AG04449 (cell line): ENCODE measurements at regions not wholly inside any gene's neighbourhood (a gene's known extent, or its start where the extent isn't known, plus 50 kb on each side); places are given as distances from the start of the nearest gene placed in this dataset.

ENCODE experiments used
- CTCF ChIA-PET: fragments of 350-600 bp; formaldehyde crosslinking; extraction: SDS; loops from one replicate; lab custom pipeline; 2021; ENCODE audit warnings: antibody characterized with exemption; lab: Yijun Ruan, JAX
- POLR2A ChIA-PET: fragments of 400-600, 350-600 bp; formaldehyde crosslinking; extraction: SDS; loops from one replicate; lab custom pipeline; 2020; ENCODE audit warnings: antibody characterized with exemption, inconsistent platforms; lab: Yijun Ruan, JAX
- DNase-seq: peaks from one replicate; pipeline ENCODE4 v3.0.0-alpha.2; 2010; ENCODE audit warnings: low read depth, low spot score
- H3K4me3 ChIP-seq: 2 replicates; pipeline ENCODE4 v1.5.1; 2011; ENCODE audit warnings: low read depth, mild to moderate bottlenecking, control low read depth, low read length
- TF ChIP-seq, protein P1 (sequence below): IDR thresholded peaks from one replicate; pipeline ENCODE4 v1.5.1; 2011; ENCODE audit warnings: mild to moderate bottlenecking, moderate library complexity, low read length, control low read depth, inconsistent platforms; ENCODE audit not compliant: insufficient read depth; ENCODE audit errors: missing control alignments

DNA sequence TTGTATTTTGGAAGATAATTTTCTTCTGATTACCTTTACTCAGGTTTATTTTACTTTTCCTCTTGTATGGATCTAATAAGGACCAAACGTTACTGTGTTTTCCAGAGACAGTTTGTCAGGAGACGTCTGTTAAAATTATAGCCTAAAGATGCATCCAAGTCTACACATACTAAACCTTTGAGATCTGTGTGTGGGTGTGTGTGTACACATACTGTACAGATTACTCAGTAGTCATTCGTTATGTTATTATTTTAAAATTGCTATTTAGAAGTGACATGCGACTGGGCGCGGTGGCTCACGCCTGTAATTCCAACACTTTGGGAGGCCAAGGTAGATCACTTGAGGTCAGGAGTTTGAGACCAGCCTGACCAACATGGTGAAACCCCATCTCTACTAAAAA is 51.6 kb upstream of the CNTLN start:
- TF ChIP-seq, protein P1, sequence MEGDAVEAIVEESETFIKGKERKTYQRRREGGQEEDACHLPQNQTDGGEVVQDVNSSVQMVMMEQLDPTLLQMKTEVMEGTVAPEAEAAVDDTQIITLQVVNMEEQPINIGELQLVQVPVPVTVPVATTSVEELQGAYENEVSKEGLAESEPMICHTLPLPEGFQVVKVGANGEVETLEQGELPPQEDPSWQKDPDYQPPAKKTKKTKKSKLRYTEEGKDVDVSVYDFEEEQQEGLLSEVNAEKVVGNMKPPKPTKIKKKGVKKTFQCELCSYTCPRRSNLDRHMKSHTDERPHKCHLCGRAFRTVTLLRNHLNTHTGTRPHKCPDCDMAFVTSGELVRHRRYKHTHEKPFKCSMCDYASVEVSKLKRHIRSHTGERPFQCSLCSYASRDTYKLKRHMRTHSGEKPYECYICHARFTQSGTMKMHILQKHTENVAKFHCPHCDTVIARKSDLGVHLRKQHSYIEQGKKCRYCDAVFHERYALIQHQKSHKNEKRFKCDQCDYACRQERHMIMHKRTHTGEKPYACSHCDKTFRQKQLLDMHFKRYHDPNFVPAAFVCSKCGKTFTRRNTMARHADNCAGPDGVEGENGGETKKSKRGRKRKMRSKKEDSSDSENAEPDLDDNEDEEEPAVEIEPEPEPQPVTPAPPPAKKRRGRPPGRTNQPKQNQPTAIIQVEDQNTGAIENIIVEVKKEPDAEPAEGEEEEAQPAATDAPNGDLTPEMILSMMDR, result no peak
- no peak for DNase-seq
- no peak overlapping the region for H3K4me3 ChIP-seq
- POLR2A ChIA-PET, result no interaction called here
- CTCF ChIA-PET, result interaction anchor here (1.8 kb wide), 1 partner anchor 20 kb away, joined by 6 read pairs; no protein-coding TSS in a partner anchor

DNA sequence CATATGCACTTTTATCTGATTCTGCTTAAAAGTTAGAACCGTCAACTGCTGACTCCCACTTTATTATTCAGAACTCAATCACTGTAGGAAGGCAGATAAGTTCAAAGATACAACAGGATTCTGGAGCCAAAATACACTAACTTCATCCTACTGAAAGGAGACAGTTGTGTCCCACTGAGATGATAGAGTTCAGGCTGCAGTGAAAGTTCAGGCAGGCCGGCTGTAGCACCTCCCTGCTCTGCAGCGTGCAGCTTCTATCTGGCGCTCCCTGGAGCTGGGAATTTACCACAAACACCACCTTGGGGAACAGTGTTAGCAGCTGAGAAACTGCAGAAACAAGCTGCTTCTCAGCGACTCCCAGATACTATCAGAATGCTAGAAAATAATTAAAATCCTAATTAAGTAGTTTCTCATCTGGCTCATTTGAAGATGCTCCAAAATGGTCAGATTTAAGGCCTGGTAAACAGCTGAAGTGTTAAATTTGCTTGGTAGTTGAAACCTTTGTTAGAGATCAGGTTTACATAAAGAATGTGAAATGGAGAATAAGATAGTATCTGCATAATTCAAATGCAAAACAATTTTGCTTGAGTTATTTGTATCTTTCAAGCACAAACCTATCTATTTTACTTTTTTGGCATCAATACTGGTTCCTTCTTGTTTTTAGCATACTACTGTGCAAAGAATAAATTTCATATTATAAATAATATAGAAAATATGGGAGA is 52.3 kb upstream of the CNTLN start:
- POLR2A ChIA-PET, result no interaction called here
- CTCF ChIA-PET, result interaction anchor here (0.9 to 1.8 kb wide), 2 partner anchors 15 to 19 kb away, joined by 3 to 6 read pairs; no protein-coding TSS in a partner anchor
- no peak for DNase-seq
- H3K4me3 ChIP-seq, result no peak overlapping the region
- TF ChIP-seq, protein P1, result peak; percentile 19

DNA sequence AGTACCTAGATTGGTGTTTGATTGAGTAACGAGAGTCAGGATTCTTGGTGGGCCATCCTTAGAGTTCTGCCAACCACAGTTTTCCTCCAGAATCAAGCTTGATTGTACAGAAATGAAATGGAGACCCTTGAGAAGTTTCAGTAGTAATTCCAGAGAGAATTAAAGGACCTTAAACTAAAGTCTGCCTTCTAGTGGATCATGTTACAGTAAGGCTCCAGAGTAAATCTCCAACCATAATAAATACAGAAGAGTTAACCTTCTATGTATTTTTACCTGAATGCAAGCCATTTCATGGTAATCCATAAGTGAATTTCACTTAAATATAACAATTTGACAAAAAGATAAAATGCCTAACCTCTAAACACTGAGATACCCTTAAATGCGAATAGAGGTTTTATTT is 53.0 kb upstream of the CNTLN start:
- no peak overlapping the region for H3K4me3 ChIP-seq
- POLR2A ChIA-PET, result no interaction called here
- no peak for DNase-seq
- CTCF ChIA-PET, result interaction anchor here (0.9 to 2.3 kb wide), 3 partner anchors 16 to 19 kb away, joined by 3 to 12 read pairs (median 6); no protein-coding TSS in a partner anchor
- TF ChIP-seq, protein P1, result no peak

DNA sequence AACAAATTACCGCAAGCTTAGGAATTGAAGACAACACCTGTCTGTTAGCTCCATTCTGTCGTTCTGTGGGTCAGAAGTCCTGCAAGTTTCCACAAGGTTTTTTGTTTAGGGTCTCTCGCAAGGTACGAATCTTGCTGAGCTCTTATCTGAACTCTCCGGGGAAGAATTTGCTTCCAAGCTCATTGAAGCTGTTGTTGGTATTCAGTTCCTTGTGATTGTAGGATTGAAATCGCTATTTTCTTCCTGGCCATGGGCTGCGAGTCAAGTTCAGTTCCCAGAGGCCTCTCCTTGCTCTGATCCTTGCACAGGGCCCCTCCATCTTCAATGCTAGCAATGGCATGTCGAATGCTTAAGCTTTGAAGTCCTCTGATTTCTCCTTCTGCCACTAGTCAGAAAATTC is 53.5 kb upstream of the CNTLN start:
- no peak overlapping the region for H3K4me3 ChIP-seq

DNA sequence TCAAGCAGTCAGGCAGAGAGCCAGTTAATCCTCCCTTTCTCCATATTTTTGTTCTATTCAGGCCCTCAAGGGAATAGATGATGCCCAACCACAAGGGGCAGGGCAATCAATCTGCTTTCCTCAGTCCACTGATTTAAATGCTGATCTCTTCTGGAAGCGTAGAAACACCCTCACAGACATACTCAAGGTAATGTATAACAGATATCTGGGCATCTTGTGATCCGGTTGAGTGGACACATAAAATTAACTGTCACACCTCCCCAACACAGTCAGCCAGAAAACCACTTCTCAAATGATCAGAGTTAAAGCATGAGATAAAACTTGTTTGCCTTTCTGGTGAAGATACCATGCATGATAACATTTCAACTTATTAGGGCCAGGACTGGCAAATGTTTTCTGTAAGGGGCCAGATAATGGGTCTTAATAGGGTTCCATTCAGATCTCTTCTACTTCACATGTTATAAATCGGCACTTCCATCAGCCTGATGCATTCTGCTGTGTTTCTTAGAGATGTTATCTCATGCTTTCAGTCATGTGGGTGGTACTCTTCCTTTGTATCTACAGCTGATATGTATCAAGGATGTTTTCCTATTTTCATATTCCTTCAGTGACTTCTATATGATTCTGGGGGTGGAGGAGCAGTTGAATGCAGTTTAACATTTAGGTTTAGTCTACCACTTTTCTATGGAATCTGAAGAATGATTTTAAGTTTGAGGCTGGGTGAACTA is 58.9 kb upstream of the CNTLN start:
- TF ChIP-seq, protein P1, result no peak
- DNase-seq, result no peak
- CTCF ChIA-PET, result interaction anchor here (4.6 kb wide), 1 partner anchor 13 kb away, joined by 33 read pairs; no protein-coding TSS in a partner anchor
- H3K4me3 ChIP-seq, result no peak overlapping the region
- POLR2A ChIA-PET, result no interaction called here

More for the DNA sequence above, 53.5 kb upstream of the CNTLN start:
- ChIA-PET POLR2A (no interaction called here), CTCF (interaction anchor here (2.3 kb wide), 1 partner anchor 18 kb away, joined by 12 read pairs; no protein-coding TSS in a partner anchor)
- no peak for DNase-seq
- TF ChIP-seq, protein P1, result no peak
